SK-N-SH (cell line): ENCODE measurements at regions not wholly inside any gene's neighbourhood (a gene's known extent, or its start where the extent isn't known, plus 50 kb on each side); places are given as distances from the start of the nearest gene placed in this dataset.

Experiments used
- CHD2 ChIP-seq: fragments of 150-350 bp; IDR thresholded peaks from 2 replicates; pipeline ENCODE4 v1.6.1; 2018; ENCODE audit warnings: low read length; ENCODE audit not compliant: partially characterized antibody
- JUND ChIP-seq: IDR thresholded peaks from 2 replicates; pipeline ENCODE4 v1.4.0; 2012
- RAD21 ChIP-seq: IDR thresholded peaks from 2 replicates; pipeline ENCODE4 v1.6.1; 2012; ENCODE audit warnings: mild to moderate bottlenecking, low read length
- TF ChIP-seq, protein P1 (sequence below): fragments of 200-600 bp; sonication (generic); IDR thresholded peaks from 2 replicates; pipeline ENCODE4 v1.6.1; 2017; ENCODE audit warnings: antibody characterized with exemption, mild to moderate bottlenecking, moderate library complexity

DNA sequence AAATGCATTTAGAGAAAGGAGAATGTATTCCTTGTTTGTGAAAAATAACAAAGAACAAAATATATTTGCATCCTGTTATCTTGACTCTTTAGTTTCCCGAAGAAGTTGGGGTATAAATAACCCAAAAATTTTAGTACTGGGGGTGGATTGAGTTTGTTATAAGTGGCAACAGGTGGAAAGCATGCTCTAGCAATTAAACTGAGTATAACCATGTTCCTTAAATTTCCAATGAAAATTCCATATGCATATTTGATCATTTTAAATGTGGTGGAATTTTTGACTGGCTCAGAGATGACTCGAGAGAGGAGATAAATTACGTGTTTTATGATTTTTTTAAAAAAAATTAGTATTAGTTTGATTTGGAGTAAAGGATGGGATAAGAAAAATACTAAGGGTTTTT, 348.9 kb downstream of the TGFB2 start:
- no peak for TF ChIP-seq JUND
- TF ChIP-seq CHD2 = no peak
- TF ChIP-seq RAD21 = no peak
- TF ChIP-seq, protein P1, sequence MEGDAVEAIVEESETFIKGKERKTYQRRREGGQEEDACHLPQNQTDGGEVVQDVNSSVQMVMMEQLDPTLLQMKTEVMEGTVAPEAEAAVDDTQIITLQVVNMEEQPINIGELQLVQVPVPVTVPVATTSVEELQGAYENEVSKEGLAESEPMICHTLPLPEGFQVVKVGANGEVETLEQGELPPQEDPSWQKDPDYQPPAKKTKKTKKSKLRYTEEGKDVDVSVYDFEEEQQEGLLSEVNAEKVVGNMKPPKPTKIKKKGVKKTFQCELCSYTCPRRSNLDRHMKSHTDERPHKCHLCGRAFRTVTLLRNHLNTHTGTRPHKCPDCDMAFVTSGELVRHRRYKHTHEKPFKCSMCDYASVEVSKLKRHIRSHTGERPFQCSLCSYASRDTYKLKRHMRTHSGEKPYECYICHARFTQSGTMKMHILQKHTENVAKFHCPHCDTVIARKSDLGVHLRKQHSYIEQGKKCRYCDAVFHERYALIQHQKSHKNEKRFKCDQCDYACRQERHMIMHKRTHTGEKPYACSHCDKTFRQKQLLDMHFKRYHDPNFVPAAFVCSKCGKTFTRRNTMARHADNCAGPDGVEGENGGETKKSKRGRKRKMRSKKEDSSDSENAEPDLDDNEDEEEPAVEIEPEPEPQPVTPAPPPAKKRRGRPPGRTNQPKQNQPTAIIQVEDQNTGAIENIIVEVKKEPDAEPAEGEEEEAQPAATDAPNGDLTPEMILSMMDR = no peak
